Neural progenitor cell (in vitro differentiated cells): ENCODE measurements at regions not wholly inside any gene's neighbourhood (a gene's known extent, or its start where the extent isn't known, plus 50 kb on each side); places are given as distances from the start of the nearest gene placed in this dataset.

ENCODE experiments used
- DNase-seq: peaks from one replicate; pipeline ENCODE4 v3.0.0-alpha.2; 2016; ENCODE audit warnings: low spot score
- H2AFZ ChIP-seq: fragments of 200-600 bp; sonication (generic); replicated peaks from 2 replicates; pipeline ENCODE4 v1.6.1; 2016; ENCODE audit warnings: antibody characterized with exemption
- H3F3A ChIP-seq: fragments of 200-600 bp; sonication (generic); 2 replicates; pipeline ENCODE4 v1.6.1; 2016; ENCODE audit warnings: antibody characterized with exemption, low read depth
- H3K27ac ChIP-seq: fragments of 200-600 bp; sonication (generic); 2 replicates; pipeline ENCODE4 v1.5.1; 2016; ENCODE audit warnings: mild to moderate bottlenecking
- H3K27me3 ChIP-seq: fragments of 200-600 bp; sonication (generic); 2 replicates; pipeline ENCODE4 v1.6.1; 2016; ENCODE audit warnings: mild to moderate bottlenecking, moderate library complexity
- H3K36me3 ChIP-seq: fragments of 200-600 bp; sonication (generic); 2 replicates; pipeline ENCODE4 v1.5.1; 2016
- H3K4me1 ChIP-seq: fragments of 200-600 bp; sonication (generic); 2 replicates; pipeline ENCODE4 v1.6.1; 2016; ENCODE audit warnings: mixed run types
- H3K4me2 ChIP-seq: fragments of 200-600 bp; sonication (generic); 2 replicates; pipeline ENCODE4 v1.6.1; 2016
- H3K4me3 ChIP-seq: fragments of 200-600 bp; sonication (generic); 2 replicates; pipeline ENCODE4 v1.5.1; 2016
- H3K79me2 ChIP-seq: fragments of 200-600 bp; sonication (generic); 2 replicates; pipeline ENCODE4 v1.6.1; 2016; ENCODE audit warnings: low read depth
- H3K9ac ChIP-seq: fragments of 200-600 bp; sonication (generic); 2 replicates; pipeline ENCODE4 v1.6.1; 2016
- H3K9me3 ChIP-seq: fragments of 200-600 bp; sonication (generic); 2 replicates; pipeline ENCODE4 v1.5.1; 2016; ENCODE audit warnings: low read depth
- H4K20me1 ChIP-seq: fragments of 200-600 bp; sonication (generic); 2 replicates; pipeline ENCODE4 v1.6.1; 2016; ENCODE audit warnings: low read depth
- H3K27ac Mint-ChIP-seq: 3 replicates; pipeline ENCODE4 v1.8.0; 2021; ENCODE audit warnings: mixed read lengths
- H3K27me3 Mint-ChIP-seq: 2 replicates; pipeline ENCODE4 v1.8.0; 2022; ENCODE audit warnings: low read depth, mild to moderate bottlenecking, inconsistent platforms, moderate library complexity, mixed read lengths; ENCODE audit not compliant: insufficient read depth
- H3K36me3 Mint-ChIP-seq: 3 replicates; pipeline ENCODE4 v1.8.0; 2021; ENCODE audit warnings: mixed read lengths
- H3K4me1 Mint-ChIP-seq: 3 replicates; pipeline ENCODE4 v1.8.0; 2021; ENCODE audit warnings: mixed read lengths
- H3K4me3 Mint-ChIP-seq: 3 replicates; pipeline ENCODE4 v1.8.0; 2021; ENCODE audit warnings: mild to moderate bottlenecking, moderate library complexity, mixed read lengths
- H3K9me3 Mint-ChIP-seq: 3 replicates; pipeline ENCODE4 v1.8.0; 2020; ENCODE audit warnings: mixed read lengths
- CTCF ChIP-seq: fragments of 200-600 bp; sonication (generic); IDR thresholded peaks from 2 replicates; pipeline ENCODE4 v1.5.1; 2017; ENCODE audit warnings: antibody characterized with exemption, mild to moderate bottlenecking
- EZH2 ChIP-seq: fragments of 200-600 bp; sonication (generic); IDR thresholded peaks from 2 replicates; pipeline ENCODE4 v1.6.1; 2017; ENCODE audit warnings: antibody characterized with exemption, mild to moderate bottlenecking, moderate library complexity
- EZH2phosphoT487 ChIP-seq: fragments of 200-600 bp; sonication (generic); IDR thresholded peaks from 2 replicates; pipeline ENCODE4 v1.6.1; 2017; ENCODE audit warnings: antibody characterized with exemption

GRCh38 chr5:3186156-3186555 lies 409.5 kb upstream of the IRX1 start:
- no peaks in the 10 kb centered on the region for H3F3A ChIP-seq
- no peaks in the 10 kb centered on the region for H3K79me2 ChIP-seq
- no peak overlapping the region for H3K9ac ChIP-seq
- H3K36me3 ChIP-seq: no peaks in the 10 kb centered on the region
- H3K4me3 ChIP-seq: no peak overlapping the region
- TF ChIP-seq EZH2 (no peak), CTCF (no peak), EZH2phosphoT487 (no peak)
- no peak overlapping the region for H2AFZ ChIP-seq
- peak overlapping the region; percentile 52 for H3K4me2 ChIP-seq
- Mint-ChIP-seq H3K27me3 (peaks cover 7% of the 10 kb centered on the region), H3K36me3 (no peaks in the 10 kb centered on the region), H3K27ac (no peak overlapping the region), H3K9me3 (no peaks in the 10 kb centered on the region), H3K4me3 (peak overlapping the region; percentile 18), H3K4me1 (peaks cover 43% of the 10 kb centered on the region)
- H3K9me3 ChIP-seq: no peaks in the 10 kb centered on the region
- no peaks in the 10 kb centered on the region for H4K20me1 ChIP-seq
- H3K27me3 ChIP-seq: no peaks in the 10 kb centered on the region
- no peak overlapping the region for H3K27ac ChIP-seq
- peaks cover 27% of the 10 kb centered on the region for H3K4me1 ChIP-seq
- no peak for DNase-seq

- H3K27ac ChIP-seq: no peak overlapping the region
- H3K36me3 ChIP-seq: no peaks in the 10 kb centered on the region
- H3K4me1 Mint-ChIP-seq: peaks cover 46% of the 10 kb centered on the region
- H3K27me3 Mint-ChIP-seq: peaks cover 14% of the 10 kb centered on the region
- TF ChIP-seq EZH2phosphoT487 (no peak), CTCF (no peak), EZH2 (no peak)
- no peaks in the 10 kb centered on the region for H3F3A ChIP-seq
- no peak overlapping the region for H3K4me3 ChIP-seq
- no peak overlapping the region for H3K27ac Mint-ChIP-seq
- H3K9ac ChIP-seq: no peak overlapping the region
- no peaks in the 10 kb centered on the region for H3K36me3 Mint-ChIP-seq
- H3K9me3 Mint-ChIP-seq: peaks cover 5% of the 10 kb centered on the region
- H3K9me3 ChIP-seq: no peaks in the 10 kb centered on the region
- no peak for DNase-seq
- no peak overlapping the region for H3K4me2 ChIP-seq
- no peak overlapping the region for H2AFZ ChIP-seq
- H3K27me3 ChIP-seq: no peaks in the 10 kb centered on the region
- H3K4me3 Mint-ChIP-seq: no peak overlapping the region
- no peaks in the 10 kb centered on the region for H4K20me1 ChIP-seq
- H3K79me2 ChIP-seq: no peaks in the 10 kb centered on the region
- H3K4me1 ChIP-seq: peaks cover 29% of the 10 kb centered on the region
These were observed 410.1 kb upstream of the IRX1 start for GRCh38 chr5:3185488-3185887.

GRCh38 chr5:3182133-3182876 lies 413.3 kb upstream of the IRX1 start:
- no peak overlapping the region for H3K9ac ChIP-seq
- no peaks in the 10 kb centered on the region for H3K36me3 ChIP-seq
- no peaks in the 10 kb centered on the region for H3K9me3 ChIP-seq
- no peak overlapping the region for H2AFZ ChIP-seq
- peaks cover 32% of the 10 kb centered on the region for H3K4me1 ChIP-seq
- H3K27ac ChIP-seq: no peak overlapping the region
- TF ChIP-seq CTCF: no peak
- TF ChIP-seq EZH2: no peak
- TF ChIP-seq EZH2phosphoT487: no peak
- Mint-ChIP-seq H3K4me1 (peaks cover 46% of the 10 kb centered on the region), H3K4me3 (no peak overlapping the region), H3K27ac (no peak overlapping the region), H3K27me3 (peaks cover 14% of the 10 kb centered on the region), H3K9me3 (peaks cover 5% of the 10 kb centered on the region), H3K36me3 (no peaks in the 10 kb centered on the region)
- H3K4me2 ChIP-seq: peak overlapping the region; percentile 66
- H3K79me2 ChIP-seq: no peaks in the 10 kb centered on the region
- H3K4me3 ChIP-seq: no peak overlapping the region
- no peak for DNase-seq
- no peaks in the 10 kb centered on the region for H4K20me1 ChIP-seq
- H3F3A ChIP-seq: no peaks in the 10 kb centered on the region
- no peaks in the 10 kb centered on the region for H3K27me3 ChIP-seq
